ENCODE measurements at regions not wholly inside any gene's neighbourhood (a gene's known extent, or its start where the extent isn't known, plus 50 kb on each side); places are given as distances from the start of the nearest gene placed in this dataset.

DNA sequence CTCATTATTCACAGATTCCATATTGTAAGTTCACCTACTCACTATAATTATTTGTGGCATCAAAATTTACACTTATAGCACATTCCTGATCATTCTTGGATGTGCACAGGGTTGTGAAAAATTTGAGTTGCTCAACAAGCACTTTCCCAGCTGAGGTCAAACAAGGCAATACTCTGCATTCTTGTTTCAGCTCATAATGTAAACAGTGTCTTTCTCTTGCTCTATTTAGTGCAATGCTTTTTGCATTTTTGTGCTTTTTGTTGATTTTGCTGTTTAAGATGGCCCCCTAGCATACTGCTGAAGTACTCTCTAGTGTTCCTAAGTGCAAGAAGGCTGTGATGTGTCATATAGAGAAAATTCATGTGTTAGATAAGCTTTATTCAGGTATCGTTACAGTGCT lies 66.7 kb upstream of the TNIK start:
- H3K9me3 ChIP-seq (ENCODE audit: control insufficient read depth in 4 of 4, insufficient read depth in 3 of 4, low read length in 3 of 4) = no peaks in the 10 kb centered on the region
- H3K4me3 ChIP-seq = no peak overlapping the region
- 62 to 80% methylated on average over 1 of the region's 1 CpG for WGBS, 2 donors
- H3K4me1 ChIP-seq (ENCODE audit: control insufficient read depth in 5 of 5, insufficient read depth in 5 of 5, low read length in 5 of 5) = no peaks in the 10 kb centered on the region
- no peaks in the 10 kb centered on the region for H3K27me3 ChIP-seq (ENCODE audit: control insufficient read depth in 3 of 3, insufficient read depth in 3 of 3, low read length in 2 of 3)
- no peaks in the 10 kb centered on the region for H3K36me3 ChIP-seq (ENCODE audit: control insufficient read depth in 4 of 4, insufficient read depth in 4 of 4, low read length in 4 of 4)
- peak in 2 of 3 donors; percentile 48 to 64 for DNase-seq
- TF ChIP-seq, protein P1, sequence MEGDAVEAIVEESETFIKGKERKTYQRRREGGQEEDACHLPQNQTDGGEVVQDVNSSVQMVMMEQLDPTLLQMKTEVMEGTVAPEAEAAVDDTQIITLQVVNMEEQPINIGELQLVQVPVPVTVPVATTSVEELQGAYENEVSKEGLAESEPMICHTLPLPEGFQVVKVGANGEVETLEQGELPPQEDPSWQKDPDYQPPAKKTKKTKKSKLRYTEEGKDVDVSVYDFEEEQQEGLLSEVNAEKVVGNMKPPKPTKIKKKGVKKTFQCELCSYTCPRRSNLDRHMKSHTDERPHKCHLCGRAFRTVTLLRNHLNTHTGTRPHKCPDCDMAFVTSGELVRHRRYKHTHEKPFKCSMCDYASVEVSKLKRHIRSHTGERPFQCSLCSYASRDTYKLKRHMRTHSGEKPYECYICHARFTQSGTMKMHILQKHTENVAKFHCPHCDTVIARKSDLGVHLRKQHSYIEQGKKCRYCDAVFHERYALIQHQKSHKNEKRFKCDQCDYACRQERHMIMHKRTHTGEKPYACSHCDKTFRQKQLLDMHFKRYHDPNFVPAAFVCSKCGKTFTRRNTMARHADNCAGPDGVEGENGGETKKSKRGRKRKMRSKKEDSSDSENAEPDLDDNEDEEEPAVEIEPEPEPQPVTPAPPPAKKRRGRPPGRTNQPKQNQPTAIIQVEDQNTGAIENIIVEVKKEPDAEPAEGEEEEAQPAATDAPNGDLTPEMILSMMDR (IDR thresholded peaks at IDR 0.05; ENCODE audit: control extremely low read depth, extremely low read depth) = no peak
- no peak overlapping the region for H3K9ac ChIP-seq (ENCODE audit: insufficient read depth in 1 of 2, low read length in 2 of 2)
- no peak for ATAC-seq (ENCODE audit: insufficient read depth, low FRiP score)
- no peak overlapping the region for H3K27ac ChIP-seq (ENCODE audit: low read depth in 1 of 2, low read length in 1 of 2)

GRCh38 chr3:171526146-171526545 lies 65.9 kb upstream of the TNIK start:
- TF ChIP-seq, protein P1 (IDR thresholded peaks at IDR 0.05; ENCODE audit: control extremely low read depth, extremely low read depth) = no peak
- DNase-seq (no peak), ATAC-seq (ENCODE audit: insufficient read depth, low FRiP score) (no peak)
- WGBS, 2 donors = 78 to 97% methylated on average over 4 of the region's 4 CpGs
- Histone ChIP-seq H3K27ac (ENCODE audit: low read depth in 1 of 2, low read length in 1 of 2) (no peak overlapping the region), H3K4me3 (no peak overlapping the region), H3K36me3 (ENCODE audit: control insufficient read depth in 4 of 4, insufficient read depth in 4 of 4, low read length in 4 of 4) (no peaks in the 10 kb centered on the region), H3K4me1 (ENCODE audit: control insufficient read depth in 5 of 5, insufficient read depth in 5 of 5, low read length in 5 of 5) (no peaks in the 10 kb centered on the region), H3K9ac (ENCODE audit: insufficient read depth in 1 of 2, low read length in 2 of 2) (no peak overlapping the region), H3K27me3 (ENCODE audit: control insufficient read depth in 3 of 3, insufficient read depth in 3 of 3, low read length in 2 of 3) (no peaks in the 10 kb centered on the region), H3K9me3 (ENCODE audit: control insufficient read depth in 4 of 4, insufficient read depth in 3 of 4, low read length in 3 of 4) (no peaks in the 10 kb centered on the region)

DNA sequence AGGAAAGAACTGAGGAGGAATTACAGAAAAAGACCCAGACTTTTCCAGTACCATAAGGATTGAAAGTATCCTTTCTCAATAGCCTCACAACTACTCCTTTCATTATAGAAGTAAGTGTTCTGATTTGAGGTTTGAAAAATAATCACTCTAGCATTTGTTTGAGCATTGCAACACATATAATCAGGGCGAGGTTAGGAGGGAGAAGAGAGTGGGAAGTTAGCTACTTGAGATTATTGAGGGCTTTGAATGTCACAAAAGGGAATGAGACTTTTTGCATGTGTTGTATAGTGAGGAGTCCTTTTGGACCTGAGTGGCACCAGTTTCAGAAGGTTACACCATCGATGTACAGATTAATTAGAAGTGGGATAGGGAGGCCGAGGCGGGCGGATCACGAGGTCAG lies 65.2 kb upstream of the TNIK start:
- Histone ChIP-seq H3K9ac (ENCODE audit: insufficient read depth in 1 of 2, low read length in 2 of 2) (no peak overlapping the region), H3K27me3 (ENCODE audit: control insufficient read depth in 3 of 3, insufficient read depth in 3 of 3, low read length in 2 of 3) (no peaks in the 10 kb centered on the region), H3K4me1 (ENCODE audit: control insufficient read depth in 5 of 5, insufficient read depth in 5 of 5, low read length in 5 of 5) (no peaks in the 10 kb centered on the region), H3K36me3 (ENCODE audit: control insufficient read depth in 4 of 4, insufficient read depth in 4 of 4, low read length in 4 of 4) (no peaks in the 10 kb centered on the region), H3K27ac (ENCODE audit: low read depth in 1 of 2, low read length in 1 of 2) (no peak overlapping the region), H3K4me3 (no peak overlapping the region), H3K9me3 (ENCODE audit: control insufficient read depth in 4 of 4, insufficient read depth in 3 of 4, low read length in 3 of 4) (no peaks in the 10 kb centered on the region)
- TF ChIP-seq, protein P1 (IDR thresholded peaks at IDR 0.05; ENCODE audit: control extremely low read depth, extremely low read depth) = no peak
- WGBS, 2 donors = 75 to 84% methylated on average over 6 of the region's 6 CpGs
- ATAC-seq (ENCODE audit: insufficient read depth, low FRiP score) = no peak
- no peak for DNase-seq

GRCh38 chr3:171524921-171525310 lies 64.7 kb upstream of the TNIK start:
- no peak for DNase-seq
- ATAC-seq (ENCODE audit: insufficient read depth, low FRiP score) = no peak
- Histone ChIP-seq H3K27me3 (ENCODE audit: control insufficient read depth in 3 of 3, insufficient read depth in 3 of 3, low read length in 2 of 3) (no peaks in the 10 kb centered on the region), H3K4me1 (ENCODE audit: control insufficient read depth in 5 of 5, insufficient read depth in 5 of 5, low read length in 5 of 5) (no peaks in the 10 kb centered on the region), H3K9ac (ENCODE audit: insufficient read depth in 1 of 2, low read length in 2 of 2) (no peak overlapping the region), H3K9me3 (ENCODE audit: control insufficient read depth in 4 of 4, insufficient read depth in 3 of 4, low read length in 3 of 4) (no peaks in the 10 kb centered on the region), H3K27ac (ENCODE audit: low read depth in 1 of 2, low read length in 1 of 2) (no peak overlapping the region), H3K36me3 (ENCODE audit: control insufficient read depth in 4 of 4, insufficient read depth in 4 of 4, low read length in 4 of 4) (no peaks in the 10 kb centered on the region), H3K4me3 (no peak overlapping the region)
- TF ChIP-seq, protein P1 (IDR thresholded peaks at IDR 0.05; ENCODE audit: control extremely low read depth, extremely low read depth) = no peak
- WGBS, 2 donors = 93 to 99% methylated on average over 4 of the region's 4 CpGs

Measured in lung (tissue), 11 donors.